Esophagus squamous epithelium (tissue), 5 donors: ENCODE measurements at regions not wholly inside any gene's neighbourhood (a gene's known extent, or its start where the extent isn't known, plus 50 kb on each side); places are given as distances from the start of the nearest gene placed in this dataset.

Experiments
- DNase-seq: peaks from one replicate; lab custom pipeline; 2025; lab: John Stamatoyannopoulos, UW
- H3K27ac ChIP-seq, 4 donors: fragments of 200-600 bp; sonication (generic); one replicate each; pipeline ENCODE4 v1.5.1; 2016 to 2019; ENCODE audit warnings: mild to moderate bottlenecking in 1 of 4
- H3K27me3 ChIP-seq, 4 donors: fragments of 200-600 bp; sonication (generic); 1 replicate in 3 of 4; 2 replicates in 1 of 4; pipeline versions ENCODE4 v1.5.1 to v1.6.0; 2017 to 2021; ENCODE audit warnings: antibody characterized with exemption in 1 of 4
- H3K36me3 ChIP-seq, 3 donors: fragments of 200-600 bp; sonication (generic); one replicate each; pipeline ENCODE4 v1.5.1; 2016 to 2019
- H3K4me1 ChIP-seq, 3 donors: fragments of 200-600 bp; sonication (generic); one replicate each; pipeline ENCODE4 v1.5.1; 2017 to 2019
- H3K4me3 ChIP-seq, 4 donors: fragments of 200-600 bp; sonication (generic); 1 replicate in 3 of 4; 2 replicates in 1 of 4; pipeline ENCODE4 v1.5.1; 2016 to 2019; ENCODE audit warnings: mild to moderate bottlenecking in 2 of 4, moderate library complexity in 1 of 4
- H3K9me3 ChIP-seq, 3 donors: fragments of 200-600 bp; sonication (generic); one replicate each; pipeline ENCODE4 v1.5.1; 2016 to 2019
- POLR2A ChIP-seq, 4 donors: fragments of 450-650 bp; IDR thresholded peaks; one replicate each; pipeline ENCODE4 v1.6.1; 2017; ENCODE audit warnings: antibody characterized with exemption in 4 of 4, mild to moderate bottlenecking in 4 of 4, moderate library complexity in 3 of 4
- WGBS, 2 donors: methylation state at CpG; one replicate each; pipeline ENCODE4 v1.1.5; 2018; 5-methylcytosine and 5-hydroxymethylcytosine counted together
- intact Hi-C: fragments of 100-400 bp; cut with DNase I; formaldehyde crosslinking; loops from one replicate; pipeline ENCODE4 v1.15.0; 2022
- TF ChIP-seq, protein P1 (sequence below), 6 experiments: fragments of 450-650 bp in 4 of 6; fragments of 200-600 bp in 2 of 6; sonication (generic) in 2 of 6; IDR thresholded peaks; one replicate each; pipeline ENCODE4 v1.5.1; 2016 to 2019; ENCODE audit warnings: antibody characterized with exemption in 6 of 6, mild to moderate bottlenecking in 4 of 6, moderate library complexity in 4 of 6
- donor health status: DM: yes; HTN: yes; CAD: no.

DNA sequence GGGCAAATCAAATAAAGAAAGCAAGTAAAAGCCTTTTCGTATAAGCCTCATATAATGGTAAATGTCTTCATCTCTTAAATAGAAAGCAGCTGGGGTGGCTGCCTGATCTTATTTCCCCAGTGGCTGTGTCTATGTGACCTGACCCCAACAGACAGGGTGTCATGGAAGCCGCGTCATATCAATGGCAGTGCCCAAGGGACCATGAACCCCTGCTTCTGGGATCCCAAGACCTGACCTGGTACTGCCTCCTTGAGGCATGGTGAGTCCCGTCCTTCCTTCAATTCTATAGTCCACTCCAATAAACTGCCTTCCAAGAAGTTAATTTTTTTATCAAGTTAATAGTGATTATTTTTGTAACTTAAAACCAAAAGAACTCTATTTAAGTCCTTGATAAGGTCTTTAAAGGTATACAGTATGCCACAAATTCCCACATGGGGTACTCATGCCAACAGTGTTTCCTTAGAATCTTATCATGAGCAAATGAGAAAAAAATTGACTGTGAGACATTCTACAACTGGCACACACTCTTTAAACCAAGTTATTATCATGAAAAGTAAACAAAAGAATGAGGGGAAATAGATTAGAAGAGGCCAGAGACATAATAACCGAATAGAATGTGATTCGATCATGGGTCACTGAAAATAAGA is 104.6 kb downstream of the ADSS2 start:
- Histone ChIP-seq H3K9me3 (no peaks in the 10 kb centered on the region), H3K27me3 (no peaks in the 10 kb centered on the region), H3K36me3 (no peaks in the 10 kb centered on the region), H3K4me1 (peaks cover 4 to 25% (median 14%) of the 10 kb centered on the region in 3 donors), H3K4me3 (no peak overlapping the region), H3K27ac (no peak overlapping the region)
- DNase-seq: no peak
- intact Hi-C loops: no loop called here
- TF ChIP-seq, protein P1, sequence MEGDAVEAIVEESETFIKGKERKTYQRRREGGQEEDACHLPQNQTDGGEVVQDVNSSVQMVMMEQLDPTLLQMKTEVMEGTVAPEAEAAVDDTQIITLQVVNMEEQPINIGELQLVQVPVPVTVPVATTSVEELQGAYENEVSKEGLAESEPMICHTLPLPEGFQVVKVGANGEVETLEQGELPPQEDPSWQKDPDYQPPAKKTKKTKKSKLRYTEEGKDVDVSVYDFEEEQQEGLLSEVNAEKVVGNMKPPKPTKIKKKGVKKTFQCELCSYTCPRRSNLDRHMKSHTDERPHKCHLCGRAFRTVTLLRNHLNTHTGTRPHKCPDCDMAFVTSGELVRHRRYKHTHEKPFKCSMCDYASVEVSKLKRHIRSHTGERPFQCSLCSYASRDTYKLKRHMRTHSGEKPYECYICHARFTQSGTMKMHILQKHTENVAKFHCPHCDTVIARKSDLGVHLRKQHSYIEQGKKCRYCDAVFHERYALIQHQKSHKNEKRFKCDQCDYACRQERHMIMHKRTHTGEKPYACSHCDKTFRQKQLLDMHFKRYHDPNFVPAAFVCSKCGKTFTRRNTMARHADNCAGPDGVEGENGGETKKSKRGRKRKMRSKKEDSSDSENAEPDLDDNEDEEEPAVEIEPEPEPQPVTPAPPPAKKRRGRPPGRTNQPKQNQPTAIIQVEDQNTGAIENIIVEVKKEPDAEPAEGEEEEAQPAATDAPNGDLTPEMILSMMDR (IDR thresholded peaks at IDR 0.05): no peak
- TF ChIP-seq POLR2A (IDR thresholded peaks at IDR 0.05): no peak
- WGBS, 2 donors: 69 to 87% methylated on average over 5 to 6 of the region's 6 CpGs

DNA sequence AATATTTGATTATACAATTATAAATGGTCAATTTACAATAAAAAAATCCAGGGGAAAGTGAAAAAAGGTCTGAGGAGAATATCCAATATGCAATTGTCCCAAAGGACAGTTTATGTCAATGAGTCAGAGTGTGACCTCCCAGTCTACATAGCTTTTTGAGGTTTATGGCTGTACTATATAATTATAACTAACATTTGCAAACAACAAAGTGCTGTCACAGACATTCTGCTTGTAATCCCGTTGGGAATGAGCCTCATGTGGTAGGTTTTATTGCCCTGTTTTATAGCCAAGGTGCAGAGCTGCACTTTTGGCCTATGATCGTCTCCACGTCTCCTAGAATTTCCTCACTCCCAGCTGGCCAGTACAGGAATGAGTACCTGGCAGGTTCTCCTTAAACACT is 103.8 kb downstream of the ADSS2 start:
- Histone ChIP-seq H3K9me3 (no peaks in the 10 kb centered on the region), H3K4me1 (peaks cover 10 to 32% (median 14%) of the 10 kb centered on the region in 3 donors), H3K27me3 (no peaks in the 10 kb centered on the region), H3K36me3 (no peaks in the 10 kb centered on the region), H3K27ac (no peak overlapping the region), H3K4me3 (no peak overlapping the region)
- DNase-seq: no peak
- 75 to 83% methylated on average over 3 of the region's 3 CpGs for WGBS, 2 donors
- intact Hi-C loops: no loop called here
- no peak for TF ChIP-seq POLR2A (IDR thresholded peaks at IDR 0.05)
- TF ChIP-seq, protein P1 (IDR thresholded peaks at IDR 0.05): no peak

DNA sequence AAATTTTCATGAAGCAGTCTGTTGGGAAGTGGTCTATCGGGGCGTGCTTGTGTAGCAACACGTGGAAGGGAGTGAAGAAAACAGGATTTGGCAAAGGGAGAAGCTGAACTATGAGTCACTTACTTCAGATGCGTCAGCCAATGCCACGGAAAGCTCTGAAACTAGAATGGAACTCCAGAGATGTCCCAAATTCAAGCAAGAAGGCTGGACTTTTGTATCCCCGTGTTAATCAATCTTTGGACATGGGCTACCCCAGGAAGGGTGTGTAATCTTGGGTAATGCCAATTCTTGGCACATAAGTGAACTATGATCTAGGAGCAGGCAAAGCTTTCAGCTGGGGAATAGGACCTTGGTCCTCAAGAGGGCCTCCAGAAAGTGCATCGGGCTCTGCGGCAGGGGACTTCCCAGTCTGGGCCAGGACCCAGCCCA is 102.6 kb downstream of the ADSS2 start:
- Histone ChIP-seq H3K36me3 (no peaks in the 10 kb centered on the region), H3K4me1 (peaks cover 20 to 44% (median 21%) of the 10 kb centered on the region in 3 donors), H3K4me3 (no peak overlapping the region), H3K9me3 (no peaks in the 10 kb centered on the region), H3K27me3 (no peaks in the 10 kb centered on the region), H3K27ac (peak overlapping the region; percentile 37 to 67 (median 54))
- no peak for DNase-seq
- intact Hi-C loops: no loop called here
- TF ChIP-seq POLR2A (IDR thresholded peaks at IDR 0.05): no peak
- TF ChIP-seq, protein P1 (IDR thresholded peaks at IDR 0.05): no peak
- 32 to 51% methylated on average over 8 of the region's 8 CpGs for WGBS, 2 donors

DNA sequence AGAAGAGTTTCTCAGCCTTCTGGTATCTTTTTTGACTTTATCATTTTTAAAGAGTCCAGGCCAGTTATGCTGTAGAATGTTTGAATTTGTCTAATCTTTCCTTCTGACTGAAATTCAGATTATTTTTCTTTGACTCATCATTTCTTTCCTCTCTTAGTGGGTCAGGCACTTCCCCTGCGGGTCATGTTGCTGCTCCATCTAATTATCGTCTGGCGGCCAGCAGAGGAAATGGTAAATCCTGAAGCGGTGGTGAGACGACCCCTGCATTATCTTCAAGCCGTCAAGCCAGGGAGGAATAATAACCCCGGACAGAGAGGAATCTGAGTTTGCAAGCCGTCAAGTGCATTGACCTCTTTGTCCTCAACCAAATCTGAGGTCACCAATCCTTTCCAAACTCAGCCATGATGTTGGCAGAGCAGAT is 102.1 kb downstream of the ADSS2 start:
- no peak for DNase-seq
- peak overlapping the region; percentile 37 to 67 (median 54) for H3K27ac ChIP-seq
- TF ChIP-seq POLR2A (IDR thresholded peaks at IDR 0.05): no peak
- TF ChIP-seq, protein P1 (IDR thresholded peaks at IDR 0.05): no peak
- H3K4me3 ChIP-seq: no peak overlapping the region
- H3K4me1 ChIP-seq: peaks cover 20 to 47% (median 22%) of the 10 kb centered on the region in 3 donors
- intact Hi-C loops: no loop called here
- H3K9me3 ChIP-seq: no peaks in the 10 kb centered on the region
- no peaks in the 10 kb centered on the region for H3K36me3 ChIP-seq
- H3K27me3 ChIP-seq: no peaks in the 10 kb centered on the region
- 55 to 77% methylated on average over 8 of the region's 8 CpGs for WGBS, 2 donors

DNA sequence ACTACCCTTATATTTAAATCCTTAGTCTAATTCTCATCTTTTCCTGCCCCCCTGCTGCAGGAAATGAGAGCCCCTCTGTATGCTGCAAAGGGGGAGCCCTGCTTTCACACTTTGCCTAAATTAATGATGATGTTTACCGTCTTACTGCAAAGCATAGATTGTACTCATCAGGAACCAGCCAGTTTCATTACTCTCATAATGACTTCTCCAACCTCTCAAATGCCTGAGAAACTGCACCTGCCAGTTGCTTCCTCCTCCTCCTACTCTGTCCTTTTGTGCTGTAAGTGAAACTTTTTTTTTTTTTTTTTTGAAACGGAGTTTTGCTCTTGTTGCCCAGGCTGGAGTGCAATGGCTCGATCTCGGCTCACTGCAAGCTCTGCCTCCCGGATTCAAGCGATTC is 101.7 kb downstream of the ADSS2 start:
- Histone ChIP-seq H3K36me3 (no peaks in the 10 kb centered on the region), H3K4me1 (peaks cover 20 to 47% (median 22%) of the 10 kb centered on the region in 3 donors), H3K27ac (peak overlapping the region in 2 of 4 donors; percentile 22 to 34), H3K27me3 (no peaks in the 10 kb centered on the region), H3K9me3 (no peaks in the 10 kb centered on the region), H3K4me3 (no peak overlapping the region)
- intact Hi-C loops: no loop called here
- TF ChIP-seq, protein P1 (IDR thresholded peaks at IDR 0.05): no peak
- TF ChIP-seq POLR2A (IDR thresholded peaks at IDR 0.05): no peak
- WGBS, 2 donors: 55 to 69% methylated on average over 4 to 6 of the region's 6 CpGs
- DNase-seq: no peak
